H1 (cell line): ENCODE measurements at regions not wholly inside any gene's neighbourhood (a gene's known extent, or its start where the extent isn't known, plus 50 kb on each side); places are given as distances from the start of the nearest gene placed in this dataset.

Experiments used
- BRCA1 ChIP-seq: IDR thresholded peaks from 2 replicates; pipeline ENCODE4 v1.6.1; 2012; ENCODE audit warnings: low read depth, low read length, improper control_type of control experiment
- CHD2 ChIP-seq: IDR thresholded peaks from 2 replicates; pipeline ENCODE4 v1.6.1; 2012; ENCODE audit warnings: low read length, improper control_type of control experiment
- EP300 ChIP-seq, 2 experiments: IDR thresholded peaks; 1 replicate in 1 of 2; 2 replicates in 1 of 2; pipeline ENCODE4 v1.6.1; 2011 to 2012; ENCODE audit warnings: low read depth in 2 of 2, low read length in 2 of 2, mild to moderate bottlenecking in 2 of 2, borderline replicate concordance in 1 of 2, inconsistent platforms in 1 of 2, moderate library complexity in 1 of 2
- HDAC2 ChIP-seq, 2 experiments: fragments of 300-600 bp in 1 of 2; sonication (generic) in 1 of 2; IDR thresholded peaks; 2 replicates each; pipeline ENCODE4 v1.6.1; 2011 to 2012; ENCODE audit warnings: low read depth in 2 of 2, low read length in 2 of 2, mild to moderate bottlenecking in 2 of 2, moderate library complexity in 2 of 2, borderline replicate concordance in 1 of 2, inconsistent platforms in 1 of 2
- JUN ChIP-seq: IDR thresholded peaks from 2 replicates; pipeline ENCODE4 v1.6.1; 2011; ENCODE audit warnings: low read depth, mild to moderate bottlenecking, improper control_type of control experiment, low read length
- KDM5A ChIP-seq: fragments of 200-600 bp; IDR thresholded peaks from 2 replicates; pipeline ENCODE4 v1.7.1; 2012; ENCODE audit warnings: mild to moderate bottlenecking, low read length, inconsistent platforms, mixed read lengths
- MAFK ChIP-seq: IDR thresholded peaks from 2 replicates; pipeline ENCODE4 v1.6.1; 2012; ENCODE audit warnings: low read depth, mild to moderate bottlenecking, improper control_type of control experiment, low read length
- POU5F1 ChIP-seq: IDR thresholded peaks from 2 replicates; pipeline ENCODE4 v1.6.1; 2011; ENCODE audit warnings: low read depth, mild to moderate bottlenecking, low read length, moderate library complexity
- RAD21 ChIP-seq, 2 experiments: IDR thresholded peaks in 1 of 2; conservative IDR thresholded peaks in 1 of 2; 2 replicates each; pipeline ENCODE4 v1.6.1; 2011; ENCODE audit warnings: low read depth in 2 of 2, low read length in 2 of 2, improper control_type of control experiment in 1 of 2, inconsistent platforms in 1 of 2, mild to moderate bottlenecking in 1 of 2, moderate library complexity in 1 of 2
- RXRA ChIP-seq: IDR thresholded peaks from 2 replicates; pipeline ENCODE4 v1.6.1; 2011; ENCODE audit warnings: low read depth, mild to moderate bottlenecking, low read length, moderate library complexity; ENCODE audit not compliant: insufficient read depth
- TAF7 ChIP-seq: optimal IDR thresholded peaks from 2 replicates; pipeline ENCODE3; 2011; ENCODE audit warnings: low read depth, mild to moderate bottlenecking, inconsistent platforms, low read length, moderate library complexity, borderline replicate concordance
- TF ChIP-seq, protein P1 (sequence below): fragments of 300-600 bp; sonication (generic); IDR thresholded peaks from 2 replicates; pipeline ENCODE4 v1.7.1; 2012; ENCODE audit warnings: low read length, moderate library complexity, mild to moderate bottlenecking, inconsistent platforms; ENCODE audit not compliant: insufficient replicate concordance

DNA sequence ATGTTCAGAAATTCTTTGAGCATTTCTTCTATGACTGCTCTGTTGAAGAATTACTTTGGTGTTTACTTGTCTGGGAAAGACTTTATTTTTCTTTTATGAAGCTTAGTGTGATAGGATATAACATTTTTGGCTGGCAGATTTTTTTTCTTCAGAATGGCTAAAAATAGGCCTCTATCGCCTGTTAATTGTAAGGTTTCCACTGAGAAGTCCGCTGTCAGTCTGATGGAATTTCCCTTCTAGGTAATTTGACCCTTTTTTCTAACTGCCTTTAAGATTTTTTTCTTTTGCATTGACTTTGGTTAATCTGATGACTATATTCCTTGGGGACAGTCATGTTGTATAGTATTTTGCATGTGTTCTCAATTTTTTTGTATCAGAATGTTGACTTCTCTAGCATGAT, 590.7 kb downstream of the ADCYAP1 start (continued):
- TF ChIP-seq, protein P1, sequence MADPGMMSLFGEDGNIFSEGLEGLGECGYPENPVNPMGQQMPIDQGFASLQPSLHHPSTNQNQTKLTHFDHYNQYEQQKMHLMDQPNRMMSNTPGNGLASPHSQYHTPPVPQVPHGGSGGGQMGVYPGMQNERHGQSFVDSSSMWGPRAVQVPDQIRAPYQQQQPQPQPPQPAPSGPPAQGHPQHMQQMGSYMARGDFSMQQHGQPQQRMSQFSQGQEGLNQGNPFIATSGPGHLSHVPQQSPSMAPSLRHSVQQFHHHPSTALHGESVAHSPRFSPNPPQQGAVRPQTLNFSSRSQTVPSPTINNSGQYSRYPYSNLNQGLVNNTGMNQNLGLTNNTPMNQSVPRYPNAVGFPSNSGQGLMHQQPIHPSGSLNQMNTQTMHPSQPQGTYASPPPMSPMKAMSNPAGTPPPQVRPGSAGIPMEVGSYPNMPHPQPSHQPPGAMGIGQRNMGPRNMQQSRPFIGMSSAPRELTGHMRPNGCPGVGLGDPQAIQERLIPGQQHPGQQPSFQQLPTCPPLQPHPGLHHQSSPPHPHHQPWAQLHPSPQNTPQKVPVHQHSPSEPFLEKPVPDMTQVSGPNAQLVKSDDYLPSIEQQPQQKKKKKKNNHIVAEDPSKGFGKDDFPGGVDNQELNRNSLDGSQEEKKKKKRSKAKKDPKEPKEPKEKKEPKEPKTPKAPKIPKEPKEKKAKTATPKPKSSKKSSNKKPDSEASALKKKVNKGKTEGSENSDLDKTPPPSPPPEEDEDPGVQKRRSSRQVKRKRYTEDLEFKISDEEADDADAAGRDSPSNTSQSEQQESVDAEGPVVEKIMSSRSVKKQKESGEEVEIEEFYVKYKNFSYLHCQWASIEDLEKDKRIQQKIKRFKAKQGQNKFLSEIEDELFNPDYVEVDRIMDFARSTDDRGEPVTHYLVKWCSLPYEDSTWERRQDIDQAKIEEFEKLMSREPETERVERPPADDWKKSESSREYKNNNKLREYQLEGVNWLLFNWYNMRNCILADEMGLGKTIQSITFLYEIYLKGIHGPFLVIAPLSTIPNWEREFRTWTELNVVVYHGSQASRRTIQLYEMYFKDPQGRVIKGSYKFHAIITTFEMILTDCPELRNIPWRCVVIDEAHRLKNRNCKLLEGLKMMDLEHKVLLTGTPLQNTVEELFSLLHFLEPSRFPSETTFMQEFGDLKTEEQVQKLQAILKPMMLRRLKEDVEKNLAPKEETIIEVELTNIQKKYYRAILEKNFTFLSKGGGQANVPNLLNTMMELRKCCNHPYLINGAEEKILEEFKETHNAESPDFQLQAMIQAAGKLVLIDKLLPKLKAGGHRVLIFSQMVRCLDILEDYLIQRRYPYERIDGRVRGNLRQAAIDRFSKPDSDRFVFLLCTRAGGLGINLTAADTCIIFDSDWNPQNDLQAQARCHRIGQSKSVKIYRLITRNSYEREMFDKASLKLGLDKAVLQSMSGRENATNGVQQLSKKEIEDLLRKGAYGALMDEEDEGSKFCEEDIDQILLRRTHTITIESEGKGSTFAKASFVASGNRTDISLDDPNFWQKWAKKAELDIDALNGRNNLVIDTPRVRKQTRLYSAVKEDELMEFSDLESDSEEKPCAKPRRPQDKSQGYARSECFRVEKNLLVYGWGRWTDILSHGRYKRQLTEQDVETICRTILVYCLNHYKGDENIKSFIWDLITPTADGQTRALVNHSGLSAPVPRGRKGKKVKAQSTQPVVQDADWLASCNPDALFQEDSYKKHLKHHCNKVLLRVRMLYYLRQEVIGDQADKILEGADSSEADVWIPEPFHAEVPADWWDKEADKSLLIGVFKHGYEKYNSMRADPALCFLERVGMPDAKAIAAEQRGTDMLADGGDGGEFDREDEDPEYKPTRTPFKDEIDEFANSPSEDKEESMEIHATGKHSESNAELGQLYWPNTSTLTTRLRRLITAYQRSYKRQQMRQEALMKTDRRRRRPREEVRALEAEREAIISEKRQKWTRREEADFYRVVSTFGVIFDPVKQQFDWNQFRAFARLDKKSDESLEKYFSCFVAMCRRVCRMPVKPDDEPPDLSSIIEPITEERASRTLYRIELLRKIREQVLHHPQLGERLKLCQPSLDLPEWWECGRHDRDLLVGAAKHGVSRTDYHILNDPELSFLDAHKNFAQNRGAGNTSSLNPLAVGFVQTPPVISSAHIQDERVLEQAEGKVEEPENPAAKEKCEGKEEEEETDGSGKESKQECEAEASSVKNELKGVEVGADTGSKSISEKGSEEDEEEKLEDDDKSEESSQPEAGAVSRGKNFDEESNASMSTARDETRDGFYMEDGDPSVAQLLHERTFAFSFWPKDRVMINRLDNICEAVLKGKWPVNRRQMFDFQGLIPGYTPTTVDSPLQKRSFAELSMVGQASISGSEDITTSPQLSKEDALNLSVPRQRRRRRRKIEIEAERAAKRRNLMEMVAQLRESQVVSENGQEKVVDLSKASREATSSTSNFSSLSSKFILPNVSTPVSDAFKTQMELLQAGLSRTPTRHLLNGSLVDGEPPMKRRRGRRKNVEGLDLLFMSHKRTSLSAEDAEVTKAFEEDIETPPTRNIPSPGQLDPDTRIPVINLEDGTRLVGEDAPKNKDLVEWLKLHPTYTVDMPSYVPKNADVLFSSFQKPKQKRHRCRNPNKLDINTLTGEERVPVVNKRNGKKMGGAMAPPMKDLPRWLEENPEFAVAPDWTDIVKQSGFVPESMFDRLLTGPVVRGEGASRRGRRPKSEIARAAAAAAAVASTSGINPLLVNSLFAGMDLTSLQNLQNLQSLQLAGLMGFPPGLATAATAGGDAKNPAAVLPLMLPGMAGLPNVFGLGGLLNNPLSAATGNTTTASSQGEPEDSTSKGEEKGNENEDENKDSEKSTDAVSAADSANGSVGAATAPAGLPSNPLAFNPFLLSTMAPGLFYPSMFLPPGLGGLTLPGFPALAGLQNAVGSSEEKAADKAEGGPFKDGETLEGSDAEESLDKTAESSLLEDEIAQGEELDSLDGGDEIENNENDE = no peak
- no peak for TF ChIP-seq CHD2
- TF ChIP-seq HDAC2 (IDR thresholded peaks at IDR 0.05; ENCODE audit: borderline replicate concordance in 1 of 2, low read depth in 2 of 2, low read length in 2 of 2) = no peak
- no peak for TF ChIP-seq MAFK
- no peak for TF ChIP-seq KDM5A
- no peak for TF ChIP-seq RAD21 (IDR thresholded peaks at IDR 0.05 in 1 of 2, conservative IDR thresholded peaks at IDR 0.05 in 1 of 2; ENCODE audit: low read depth in 2 of 2, low read length in 2 of 2)
- no peak for TF ChIP-seq RXRA
- no peak for TF ChIP-seq EP300 (IDR thresholded peaks at IDR 0.05; ENCODE audit: borderline replicate concordance in 1 of 2, low read depth in 2 of 2, low read length in 2 of 2)
- no peak for TF ChIP-seq TAF7
- TF ChIP-seq POU5F1 = no peak
- no peak for TF ChIP-seq JUN
- no peak for TF ChIP-seq BRCA1
